NCI-H510A (cell line): ENCODE measurements at regions not wholly inside any gene's neighbourhood (a gene's known extent, or its start where the extent isn't known, plus 50 kb on each side); places are given as distances from the start of the nearest gene placed in this dataset.

Source experiments
- DNase-seq: peaks from one replicate; lab custom pipeline; 2025; lab: John Stamatoyannopoulos, UW

DNA sequence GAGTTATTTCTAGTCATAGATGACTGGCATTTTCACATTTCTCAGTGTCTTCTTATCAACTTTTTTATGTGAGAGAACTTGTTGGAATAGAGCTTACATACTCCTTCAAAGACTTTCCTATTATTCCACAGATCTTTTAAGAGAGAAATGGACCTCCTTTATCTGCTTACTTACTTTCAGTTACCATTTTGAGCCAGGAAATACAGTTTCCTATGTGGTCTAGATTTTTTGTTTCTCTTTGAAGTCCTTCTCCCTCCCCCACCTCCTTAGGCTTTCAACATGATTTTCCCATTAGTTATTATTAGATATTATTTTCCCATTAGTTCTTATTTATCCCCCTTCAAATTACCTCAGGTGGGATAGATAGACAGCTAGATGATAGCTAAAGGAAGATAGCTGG is 289.1 kb upstream of the ITGA1 start:
- DNase-seq: no peak

DNA sequence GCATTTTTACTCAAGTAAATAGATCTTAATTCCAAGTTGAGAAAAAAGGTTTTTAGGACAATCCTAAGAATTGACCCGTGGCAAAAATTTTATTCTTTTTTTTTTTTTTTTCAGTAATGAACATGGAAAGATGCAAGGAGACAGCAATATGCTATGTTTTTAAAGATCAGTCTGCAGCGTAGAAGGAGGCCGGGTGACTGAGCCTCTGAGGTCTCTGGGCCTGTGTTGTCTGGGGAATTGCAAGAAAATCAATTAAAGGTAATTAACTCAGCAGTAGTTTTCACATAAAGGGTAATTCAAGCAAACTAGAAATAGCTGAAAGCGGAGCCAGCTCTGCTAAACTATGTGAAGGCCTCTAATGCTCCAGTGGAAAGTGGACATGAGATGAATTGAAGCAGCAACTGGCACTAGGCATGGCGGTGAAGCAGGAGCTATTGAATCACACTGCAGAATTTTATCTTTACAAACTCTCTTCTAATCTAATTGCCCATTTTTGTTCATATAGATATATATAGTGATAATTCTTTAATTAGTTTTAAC is 285.2 kb upstream of the ITGA1 start:
- no peak for DNase-seq

GRCh38 chr5:52504584-52505240 is 283.0 kb upstream of the ITGA1 start:
- DNase-seq: no peak

GRCh38 chr5:52517667-52518066 is 270.0 kb upstream of the ITGA1 start:
- no peak for DNase-seq

DNA sequence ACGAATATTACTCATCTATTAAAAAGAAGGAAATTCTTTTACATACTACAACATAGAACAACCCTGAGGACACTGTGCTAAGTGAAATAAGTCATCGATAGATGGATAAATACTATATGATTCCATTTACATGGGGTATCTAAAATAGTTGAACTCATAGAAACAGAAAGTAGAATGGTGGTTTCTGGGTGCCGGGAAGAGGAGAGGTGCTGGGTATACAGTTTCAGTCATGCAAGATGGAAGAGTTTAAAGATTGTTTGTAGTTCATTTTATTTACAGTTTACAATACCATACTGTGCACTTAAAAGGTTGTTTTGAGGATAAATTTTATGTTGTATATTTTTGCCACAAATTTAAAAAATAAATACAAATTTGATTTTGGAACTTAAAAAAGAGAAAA is 267.5 kb upstream of the ITGA1 start:
- DNase-seq: no peak

DNA sequence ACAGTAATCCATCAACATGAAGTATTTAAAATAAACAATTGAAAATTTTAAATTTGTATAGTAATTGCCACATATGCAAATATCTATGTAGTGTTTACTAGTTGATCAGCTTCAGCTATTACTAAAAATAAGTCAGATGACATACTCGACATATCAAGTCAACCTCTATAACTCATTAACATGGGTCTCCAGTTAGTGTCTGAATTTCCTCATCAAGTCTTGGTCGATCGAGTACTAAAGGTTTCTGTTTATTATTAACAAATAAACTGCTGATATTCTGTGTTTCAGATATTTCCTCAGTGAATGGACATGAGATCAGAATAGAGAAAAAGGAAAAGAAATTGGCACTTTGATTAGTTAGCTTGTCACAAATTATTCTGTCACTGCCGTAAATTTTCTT is 266.5 kb upstream of the ITGA1 start:
- no peak for DNase-seq

- no peak for DNase-seq
Observed at GRCh38 chr5:52523701-52524100, 264.0 kb upstream of the ITGA1 start.

- DNase-seq: no peak
Observed at GRCh38 chr5:52531105-52531504, 256.6 kb upstream of the ITGA1 start.

DNA sequence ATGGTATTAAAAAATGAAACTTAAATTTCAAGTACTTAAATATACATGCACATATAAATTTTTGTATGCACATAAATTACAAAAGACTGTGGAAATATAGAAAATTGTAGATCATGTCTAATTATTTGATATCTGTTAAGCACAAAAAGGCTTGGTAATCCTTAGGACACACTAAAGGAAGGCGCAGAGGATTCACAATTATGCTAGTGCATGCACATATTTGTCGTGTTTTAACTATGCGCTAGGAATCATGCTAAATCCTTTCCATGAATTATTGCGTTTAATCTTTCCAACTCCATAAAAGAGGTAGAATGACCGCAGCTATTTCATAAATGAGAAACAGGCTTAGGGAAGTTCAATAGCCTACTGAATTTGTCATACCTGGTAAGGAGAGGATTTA is 244.1 kb upstream of the ITGA1 start:
- DNase-seq: no peak

- DNase-seq: no peak
Observed at GRCh38 chr5:52544738-52545137, 243.0 kb upstream of the ITGA1 start.

GRCh38 chr5:52554293-52554692 is 233.4 kb upstream of the ITGA1 start:
- no peak for DNase-seq

- no peak for DNase-seq
Observed at GRCh38 chr5:52560366-52560765, 227.3 kb upstream of the ITGA1 start.

- DNase-seq: no peak
Observed at GRCh38 chr5:52562473-52562872, 225.2 kb upstream of the ITGA1 start.

DNA sequence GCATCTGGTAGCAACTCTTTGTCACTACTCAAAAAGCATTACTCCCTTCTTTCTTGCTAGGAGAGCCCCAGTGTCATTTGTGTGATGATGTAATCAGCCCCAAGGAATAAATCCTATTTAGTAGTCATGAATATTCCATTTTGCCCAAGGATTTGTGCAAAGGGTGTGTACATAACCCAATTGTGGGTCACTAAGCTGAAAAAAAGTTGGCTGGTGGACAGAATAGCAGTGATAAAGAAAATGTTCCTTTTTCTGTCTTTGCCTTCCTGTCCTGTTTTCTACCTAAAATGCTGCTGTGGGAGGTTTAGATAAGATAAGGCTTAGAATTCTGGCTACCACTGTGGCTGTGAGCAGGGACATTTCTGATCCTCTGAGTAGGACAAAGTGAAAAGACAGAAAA is 223.1 kb upstream of the ITGA1 start:
- no peak for DNase-seq

DNA sequence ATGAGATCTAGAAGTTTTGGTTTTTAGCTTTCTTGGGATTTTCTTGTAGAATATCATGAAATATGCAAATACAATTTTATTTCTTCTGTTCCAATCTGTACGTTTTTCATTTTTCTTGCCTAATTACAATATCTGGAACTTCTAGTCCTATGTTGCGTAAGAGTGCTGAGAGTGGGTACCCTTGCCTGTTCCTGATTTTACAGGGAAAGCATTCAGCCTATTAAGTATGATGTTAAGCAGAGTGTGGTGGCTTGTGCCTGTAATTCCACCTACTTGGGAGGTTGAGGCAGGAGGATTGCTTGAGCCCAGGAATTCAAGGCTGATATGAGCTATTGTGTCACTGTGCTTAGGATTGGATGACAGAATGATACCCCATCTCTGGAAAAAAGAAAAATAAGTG is 210.2 kb upstream of the ITGA1 start:
- DNase-seq: no peak

GRCh38 chr5:52579391-52579790 is 208.3 kb upstream of the ITGA1 start:
- DNase-seq: peak; percentile 5

DNA sequence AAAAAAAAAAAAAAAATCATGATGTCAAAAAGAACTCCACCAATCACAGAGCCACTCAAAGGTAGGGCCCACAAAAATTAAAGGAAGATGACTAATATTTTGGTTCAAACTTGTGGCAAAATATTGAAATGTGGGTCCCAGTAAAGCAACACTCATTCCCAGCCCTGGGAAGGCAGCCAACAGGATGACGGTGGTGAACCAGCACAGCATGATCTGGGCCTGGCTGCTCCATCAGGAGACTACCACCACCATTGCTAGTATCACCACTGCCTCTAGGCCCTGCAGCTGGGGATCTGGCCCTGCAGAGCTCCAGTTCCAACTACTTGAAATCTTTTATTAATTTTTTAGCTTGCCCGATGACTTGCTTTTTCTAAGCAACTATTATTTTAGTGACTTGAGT is 206.8 kb upstream of the ITGA1 start:
- no peak for DNase-seq

GRCh38 chr5:52582313-52582712 is 205.4 kb upstream of the ITGA1 start:
- no peak for DNase-seq

- DNase-seq: no peak
Observed at GRCh38 chr5:52587131-52587530, 200.6 kb upstream of the ITGA1 start.

- no peak for DNase-seq
Observed at GRCh38 chr5:52597625-52598024, 190.1 kb upstream of the ITGA1 start.

DNA sequence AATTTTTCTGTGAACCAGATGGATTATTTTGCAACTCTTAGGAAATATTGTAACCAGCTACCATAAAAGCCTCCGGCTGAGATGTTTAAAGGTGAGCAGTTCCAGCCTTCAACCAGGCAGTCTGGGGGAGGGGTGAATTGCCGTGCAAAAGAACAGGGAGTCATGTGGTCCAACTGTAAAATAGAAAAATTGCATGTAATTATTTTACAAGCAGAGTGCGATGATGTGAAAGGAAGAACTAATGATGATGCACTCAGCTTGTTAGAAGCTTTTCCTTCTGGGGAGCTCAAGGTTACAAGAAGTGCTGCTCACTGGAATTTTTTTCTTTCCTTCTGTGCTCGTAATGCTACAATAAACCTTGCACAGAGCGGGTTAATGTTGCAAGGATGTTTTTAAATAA is 188.7 kb upstream of the ITGA1 start:
- no peak for DNase-seq

DNA sequence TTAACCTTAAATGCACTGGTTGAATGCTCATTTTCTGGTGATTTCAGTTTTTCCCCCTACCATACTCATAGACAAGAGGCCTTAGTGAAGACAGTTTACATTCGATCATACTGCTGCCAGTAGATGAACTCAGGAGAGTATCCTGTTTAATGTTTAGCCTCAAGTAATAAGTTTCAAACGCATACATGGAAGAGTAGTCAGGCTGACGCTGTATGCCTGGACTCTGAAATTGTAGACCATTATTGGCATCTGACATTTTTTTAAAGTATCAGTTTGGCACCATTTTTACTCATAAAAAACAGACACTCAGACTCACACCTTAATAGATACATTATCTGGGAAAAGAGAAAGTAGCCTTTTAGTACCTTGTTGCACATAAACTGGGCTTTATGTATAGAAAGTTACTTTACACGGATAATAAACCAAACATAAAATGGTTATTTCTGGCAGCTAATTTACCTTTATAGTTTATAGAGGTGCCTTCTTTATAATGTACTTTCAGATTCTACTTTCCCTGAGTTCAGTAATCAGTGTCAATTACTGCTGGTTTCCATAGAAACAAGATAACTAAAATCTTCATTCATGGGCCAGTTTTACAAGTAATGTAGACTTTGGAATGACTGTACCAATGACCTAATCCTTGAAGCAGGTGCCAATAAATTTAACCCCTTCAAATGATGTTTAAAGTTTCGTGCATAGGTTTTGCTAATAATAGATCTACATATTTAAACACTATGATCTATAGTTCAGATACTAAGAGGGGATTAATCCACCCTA is 183.8 kb upstream of the ITGA1 start:
- no peak for DNase-seq
